H9 (cell line): ENCODE measurements at regions not wholly inside any gene's neighbourhood (a gene's known extent, or its start where the extent isn't known, plus 50 kb on each side); places are given as distances from the start of the nearest gene placed in this dataset.
"Not testable (repeated sequence)": the region's sequence is repeated elsewhere in the genome, so short reads cannot be mapped to it uniquely, and the experiment has no call there.

Experiments used
- DNase-seq: peaks from one replicate; pipeline ENCODE4 v3.0.0-alpha.2; 2017
- H2AFZ ChIP-seq: one replicate; pipeline ENCODE4 v1.6.1; 2013; ENCODE audit warnings: mild to moderate bottlenecking, low read length, control low read depth, moderate library complexity
- H2AK5ac ChIP-seq: 2 replicates; pipeline ENCODE4 v1.6.1; 2013; ENCODE audit warnings: low read length, control low read depth, mixed read lengths; ENCODE audit not compliant: insufficient read length
- H2BK120ac ChIP-seq: one replicate; pipeline ENCODE4 v1.6.1; 2013; ENCODE audit warnings: low read depth, mild to moderate bottlenecking, low read length, control low read depth, inconsistent platforms; ENCODE audit not compliant: poor library complexity, severe bottlenecking
- H2BK12ac ChIP-seq: 2 replicates; pipeline ENCODE4 v1.6.1; 2013; ENCODE audit warnings: low read length, control low read depth, mixed read lengths, low read depth; ENCODE audit not compliant: insufficient read length
- H2BK15ac ChIP-seq: 2 replicates; pipeline ENCODE4 v1.6.1; 2013; ENCODE audit warnings: low read depth, low read length, control low read depth
- H2BK20ac ChIP-seq: one replicate; pipeline ENCODE4 v1.6.1; 2013; ENCODE audit warnings: low read depth, mild to moderate bottlenecking, low read length, control low read depth, inconsistent platforms; ENCODE audit not compliant: poor library complexity, severe bottlenecking
- H2BK5ac ChIP-seq: 2 replicates; pipeline ENCODE4 v1.6.1; 2013; ENCODE audit warnings: low read length, control low read depth, mixed read lengths; ENCODE audit not compliant: insufficient read length
- H3K14ac ChIP-seq: 2 replicates; pipeline ENCODE4 v1.6.1; 2013; ENCODE audit warnings: low read length, control low read depth; ENCODE audit not compliant: insufficient read depth
- H3K18ac ChIP-seq: 2 replicates; pipeline ENCODE4 v1.6.1; 2013; ENCODE audit warnings: low read depth, mild to moderate bottlenecking, mixed read lengths, low read length, control low read depth; ENCODE audit not compliant: insufficient read length
- H3K23ac ChIP-seq: 2 replicates; pipeline ENCODE4 v1.6.1; 2013; ENCODE audit warnings: low read length, control low read depth, mixed read lengths, low read depth; ENCODE audit not compliant: insufficient read length
- H3K23me2 ChIP-seq: 2 replicates; pipeline ENCODE4 v1.6.1; 2013; ENCODE audit warnings: low read depth, mild to moderate bottlenecking, mixed read lengths, low read length, control low read depth; ENCODE audit not compliant: insufficient read length, poor library complexity, severe bottlenecking
- H3K27ac ChIP-seq: 2 replicates; pipeline ENCODE4 v1.5.1; 2013; ENCODE audit warnings: low read length, control low read depth, mixed read lengths, low read depth; ENCODE audit not compliant: insufficient read length
- H3K27me3 ChIP-seq: 2 replicates; pipeline ENCODE4 v1.6.1; 2013; ENCODE audit warnings: low read length, control low read depth, inconsistent platforms; ENCODE audit not compliant: insufficient read depth
- H3K4ac ChIP-seq: 2 replicates; pipeline ENCODE4 v1.6.1; 2013; ENCODE audit warnings: low read depth, mild to moderate bottlenecking, control low read depth, inconsistent platforms, low read length, moderate library complexity
- H3K4me1 ChIP-seq: 2 replicates; pipeline ENCODE4 v1.6.1; 2013; ENCODE audit warnings: low read length, control low read depth, inconsistent platforms; ENCODE audit not compliant: insufficient read depth
- H3K4me2 ChIP-seq: 2 replicates; pipeline ENCODE4 v1.6.1; 2013; ENCODE audit warnings: low read length, control low read depth, mixed read lengths; ENCODE audit not compliant: insufficient read length, insufficient read depth
- H3K56ac ChIP-seq: 2 replicates; pipeline ENCODE4 v1.6.1; 2013; ENCODE audit warnings: low read depth, mild to moderate bottlenecking, mixed read lengths, low read length, control low read depth; ENCODE audit not compliant: insufficient read length
- H3K79me1 ChIP-seq: 2 replicates; pipeline ENCODE4 v1.6.1; 2013; ENCODE audit warnings: low read depth, mild to moderate bottlenecking, moderate library complexity, low read length, control low read depth, inconsistent platforms; ENCODE audit not compliant: insufficient read depth, poor library complexity, severe bottlenecking
- H3K79me2 ChIP-seq: 2 replicates; pipeline ENCODE4 v1.6.1; 2013; ENCODE audit warnings: low read length, control low read depth, inconsistent platforms; ENCODE audit not compliant: insufficient read depth
- H3K9ac ChIP-seq: 2 replicates; pipeline ENCODE4 v1.6.1; 2013; ENCODE audit warnings: low read length, control low read depth, mixed read lengths; ENCODE audit not compliant: insufficient read length; ENCODE audit errors: extremely low read depth
- H3K9me3 ChIP-seq: one replicate; pipeline ENCODE4 v1.6.1; 2013; ENCODE audit warnings: low read depth, low read length, inconsistent platforms; ENCODE audit not compliant: control insufficient read depth
- H3T11ph ChIP-seq: one replicate; pipeline ENCODE4 v1.6.1; 2013; ENCODE audit warnings: mild to moderate bottlenecking, low read length, control low read depth, inconsistent platforms
- H4K20me1 ChIP-seq: one replicate; pipeline ENCODE4 v1.6.1; 2013; ENCODE audit not compliant: control insufficient read depth, insufficient read length, insufficient read depth
- H4K5ac ChIP-seq: 2 replicates; pipeline ENCODE4 v1.6.1; 2013; ENCODE audit warnings: low read depth, mild to moderate bottlenecking, mixed read lengths, low read length, control low read depth; ENCODE audit not compliant: insufficient read length
- H4K8ac ChIP-seq: replicated peaks from 2 replicates; pipeline ENCODE4 v1.6.1; 2013; ENCODE audit warnings: low read length, control low read depth, mixed read lengths, low read depth; ENCODE audit not compliant: insufficient read length
- H4K91ac ChIP-seq: 2 replicates; pipeline ENCODE4 v1.6.1; 2013; ENCODE audit warnings: low read depth, mild to moderate bottlenecking, moderate library complexity, mixed read lengths, low read length, control low read depth; ENCODE audit not compliant: insufficient read length
- H3K27ac Mint-ChIP-seq, 3 experiments: 2 replicates in 2 of 3; 3 replicates in 1 of 3; pipeline ENCODE4 v1.8.0; 2020 to 2021; ENCODE audit warnings: mixed read lengths in 3 of 3, mild to moderate bottlenecking in 1 of 3, moderate library complexity in 1 of 3
- H3K27me3 Mint-ChIP-seq: 2 replicates; pipeline ENCODE4 v1.8.0; 2021; ENCODE audit warnings: low read depth, mild to moderate bottlenecking, moderate library complexity, mixed read lengths
- H3K36me3 Mint-ChIP-seq, 3 experiments: 2 replicates in 2 of 3; 3 replicates in 1 of 3; pipeline ENCODE4 v1.8.0; 2020 to 2021; ENCODE audit warnings: low read depth in 3 of 3, mixed read lengths in 3 of 3; ENCODE audit not compliant: insufficient read depth in 1 of 3
- H3K4me1 Mint-ChIP-seq, 2 experiments: 2 replicates each; pipeline ENCODE4 v1.8.0; 2020; ENCODE audit warnings: mixed read lengths in 2 of 2
- H3K4me3 Mint-ChIP-seq, 2 experiments: 2 replicates in 1 of 2; 3 replicates in 1 of 2; pipeline ENCODE4 v1.8.0; 2020 to 2021; ENCODE audit warnings: mild to moderate bottlenecking in 2 of 2, mixed read lengths in 2 of 2, moderate library complexity in 1 of 2
- H3K9me3 Mint-ChIP-seq, 2 experiments: 2 replicates in 1 of 2; 3 replicates in 1 of 2; pipeline ENCODE4 v1.8.0; 2020; ENCODE audit warnings: mild to moderate bottlenecking in 2 of 2, mixed read lengths in 2 of 2, moderate library complexity in 1 of 2
- WGBS: extraction: QIAGEN DNeasy Blood & Tissue Kit; methylation state at CpG from one replicate; pipeline ENCODE4 v1.1.7; 2013; ENCODE audit warnings: missing lambda C conversion rate, low lambda C conversion rate, mixed read lengths; ENCODE audit not compliant: insufficient read length; ENCODE audit errors: extremely low coverage; 5-methylcytosine and 5-hydroxymethylcytosine counted together
- TF ChIP-seq, protein P1 (sequence below): fragments of 200-600 bp; sonication (generic); conservative IDR thresholded peaks from 3 replicates; pipeline ENCODE4 v1.8.0; 2021; ENCODE audit warnings: antibody characterized with exemption, mild to moderate bottlenecking

DNA sequence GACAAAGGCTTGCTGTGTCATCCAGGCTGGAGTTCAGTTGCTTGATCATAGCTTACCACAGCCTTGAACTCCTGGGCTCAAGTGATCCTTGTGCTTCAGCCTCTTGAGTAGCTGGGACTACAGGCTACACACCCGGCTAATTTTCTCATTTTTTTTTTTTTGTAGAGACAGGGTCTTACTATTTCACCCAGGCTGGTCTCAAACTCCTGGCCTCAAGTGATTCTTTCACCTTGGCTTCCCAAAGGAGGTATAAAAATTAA lies 178.0 kb downstream of the MTCL1 start:
- no peak overlapping the region for H3K9ac ChIP-seq
- no peak overlapping the region for H3K23ac ChIP-seq
- no peaks in the 10 kb centered on the region for H4K20me1 ChIP-seq
- H3K27ac ChIP-seq = no peak overlapping the region
- H3K4me2 ChIP-seq = no peak overlapping the region
- no peak overlapping the region for H2BK15ac ChIP-seq
- H3K56ac ChIP-seq = no peak overlapping the region
- H3K14ac ChIP-seq = no peak overlapping the region
- no peak overlapping the region for H2AK5ac ChIP-seq
- no peak overlapping the region for H3T11ph ChIP-seq
- DNase-seq = no peak
- no peak overlapping the region for H3K18ac ChIP-seq
- H2BK12ac ChIP-seq = no peak overlapping the region
- TF ChIP-seq, protein P1, sequence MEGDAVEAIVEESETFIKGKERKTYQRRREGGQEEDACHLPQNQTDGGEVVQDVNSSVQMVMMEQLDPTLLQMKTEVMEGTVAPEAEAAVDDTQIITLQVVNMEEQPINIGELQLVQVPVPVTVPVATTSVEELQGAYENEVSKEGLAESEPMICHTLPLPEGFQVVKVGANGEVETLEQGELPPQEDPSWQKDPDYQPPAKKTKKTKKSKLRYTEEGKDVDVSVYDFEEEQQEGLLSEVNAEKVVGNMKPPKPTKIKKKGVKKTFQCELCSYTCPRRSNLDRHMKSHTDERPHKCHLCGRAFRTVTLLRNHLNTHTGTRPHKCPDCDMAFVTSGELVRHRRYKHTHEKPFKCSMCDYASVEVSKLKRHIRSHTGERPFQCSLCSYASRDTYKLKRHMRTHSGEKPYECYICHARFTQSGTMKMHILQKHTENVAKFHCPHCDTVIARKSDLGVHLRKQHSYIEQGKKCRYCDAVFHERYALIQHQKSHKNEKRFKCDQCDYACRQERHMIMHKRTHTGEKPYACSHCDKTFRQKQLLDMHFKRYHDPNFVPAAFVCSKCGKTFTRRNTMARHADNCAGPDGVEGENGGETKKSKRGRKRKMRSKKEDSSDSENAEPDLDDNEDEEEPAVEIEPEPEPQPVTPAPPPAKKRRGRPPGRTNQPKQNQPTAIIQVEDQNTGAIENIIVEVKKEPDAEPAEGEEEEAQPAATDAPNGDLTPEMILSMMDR = no peak
- H3K79me2 ChIP-seq = no peaks in the 10 kb centered on the region
- H2BK20ac ChIP-seq = no peak overlapping the region
- H4K8ac ChIP-seq = no peak overlapping the region
- Mint-ChIP-seq H3K4me3 (no peak overlapping the region), H3K4me1 (peaks cover 7 to 17% of the 10 kb centered on the region in 2 experiments), H3K9me3 (peaks cover 43 to 49% of the 10 kb centered on the region in 2 experiments), H3K27me3 (no peaks in the 10 kb centered on the region; the same call in 1 of the 2 replicates), H3K27ac (no peak overlapping the region), H3K36me3 (peaks cover 11 to 42% (median 34%) of the 10 kb centered on the region in 3 experiments)
- H4K91ac ChIP-seq = no peak overlapping the region
- H2BK5ac ChIP-seq = no peak overlapping the region
- no peak overlapping the region for H3K4ac ChIP-seq
- H3K4me1 ChIP-seq = no peaks in the 10 kb centered on the region
- H2AFZ ChIP-seq = no peak overlapping the region
- H3K9me3 ChIP-seq = peaks cover 6% of the 10 kb centered on the region
- no peaks in the 10 kb centered on the region for H3K79me1 ChIP-seq
- no peak overlapping the region for H4K5ac ChIP-seq
- H3K27me3 ChIP-seq = no peaks in the 10 kb centered on the region
- H3K23me2 ChIP-seq = no peaks in the 10 kb centered on the region
- no peak overlapping the region for H2BK120ac ChIP-seq
- WGBS = no CpG with 5 or more reads among the region's 1 CpG

DNA sequence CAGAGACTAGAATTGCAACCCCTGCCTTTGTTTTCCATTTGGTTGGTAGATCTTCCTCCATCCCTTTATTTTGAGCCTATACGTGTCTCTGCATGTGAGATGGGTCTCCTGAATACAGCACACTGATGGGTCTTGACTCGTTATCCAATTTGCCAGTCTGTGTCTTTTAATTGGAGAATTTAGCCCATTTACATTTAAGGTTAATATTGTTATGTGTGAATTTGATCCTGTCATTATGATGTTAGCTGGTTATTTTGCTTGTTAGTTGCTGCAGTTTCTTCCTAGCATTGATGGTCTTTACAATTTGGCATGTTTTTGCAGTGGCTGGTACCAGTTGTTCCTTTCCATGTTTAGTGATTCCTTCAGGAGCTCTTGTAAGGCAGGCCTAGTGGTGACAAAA lies 182.5 kb downstream of the MTCL1 start:
- DNase-seq, H3K4me2 ChIP-seq, H2AK5ac ChIP-seq, H2BK5ac ChIP-seq, H3K79me1 ChIP-seq, H3K27ac ChIP-seq, H3K9me3 ChIP-seq, H2BK20ac ChIP-seq, H2AFZ ChIP-seq, H3T11ph ChIP-seq, H2BK12ac ChIP-seq, H3K27me3 Mint-ChIP-seq, H4K5ac ChIP-seq, H3K56ac ChIP-seq, H3K27me3 ChIP-seq, H3K79me2 ChIP-seq, H3K14ac ChIP-seq, H4K20me1 ChIP-seq, H3K23me2 ChIP-seq, H3K27ac Mint-ChIP-seq, H2BK120ac ChIP-seq, H3K23ac ChIP-seq, H3K4ac ChIP-seq, H4K8ac ChIP-seq, H4K91ac ChIP-seq, H3K18ac ChIP-seq, H2BK15ac ChIP-seq, H3K9ac ChIP-seq, H3K4me3 Mint-ChIP-seq, H3K4me1 ChIP-seq: not testable (repeated sequence)
- peaks cover 10 to 16% of the 10 kb centered on the region in 2 experiments for H3K4me1 Mint-ChIP-seq
- WGBS = no CpG with 5 or more reads among the region's 2 CpGs
- H3K9me3 Mint-ChIP-seq = peaks cover 39 to 41% of the 10 kb centered on the region in 2 experiments
- peaks cover 9 to 43% (median 36%) of the 10 kb centered on the region in 3 experiments for H3K36me3 Mint-ChIP-seq
